ENCODE measurements at regions not wholly inside any gene's neighbourhood (a gene's known extent, or its start where the extent isn't known, plus 50 kb on each side); places are given as distances from the start of the nearest gene placed in this dataset.

DNA sequence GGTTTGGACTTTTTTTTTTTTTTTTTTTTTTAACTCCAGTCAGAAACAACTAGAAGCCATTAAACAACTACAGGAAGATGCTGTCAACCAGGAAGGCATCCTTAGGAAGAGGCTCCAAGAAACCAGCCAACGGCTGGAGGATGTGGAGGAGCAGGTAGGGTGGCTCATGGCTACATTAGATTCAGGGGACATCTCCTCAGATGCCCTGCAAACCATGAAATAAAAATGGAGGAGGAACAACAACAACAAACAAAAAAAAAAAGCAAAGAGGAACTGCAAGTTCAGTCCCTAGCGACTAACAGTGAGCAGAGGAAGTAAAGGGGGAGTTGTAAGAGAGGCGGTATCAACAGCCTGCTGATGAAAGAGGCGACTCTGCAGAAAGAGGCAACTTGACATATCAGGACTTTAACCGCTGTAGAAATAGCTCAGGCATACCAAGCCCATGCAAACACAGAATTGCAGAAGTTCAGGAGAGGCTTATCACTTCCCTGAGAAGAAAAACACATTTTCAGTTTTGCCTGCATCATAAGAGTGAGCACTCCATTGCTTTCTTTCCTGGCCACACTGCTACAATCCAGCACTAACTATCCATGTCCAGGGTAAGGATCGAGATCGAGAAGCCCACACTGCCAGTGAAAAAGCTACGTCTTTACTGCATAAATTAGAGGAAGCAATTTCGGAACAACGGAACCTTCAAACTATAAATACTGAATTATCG, 103.5 kb upstream of the BCAT1 start (continued):
- TF ChIP-seq, protein P1, sequence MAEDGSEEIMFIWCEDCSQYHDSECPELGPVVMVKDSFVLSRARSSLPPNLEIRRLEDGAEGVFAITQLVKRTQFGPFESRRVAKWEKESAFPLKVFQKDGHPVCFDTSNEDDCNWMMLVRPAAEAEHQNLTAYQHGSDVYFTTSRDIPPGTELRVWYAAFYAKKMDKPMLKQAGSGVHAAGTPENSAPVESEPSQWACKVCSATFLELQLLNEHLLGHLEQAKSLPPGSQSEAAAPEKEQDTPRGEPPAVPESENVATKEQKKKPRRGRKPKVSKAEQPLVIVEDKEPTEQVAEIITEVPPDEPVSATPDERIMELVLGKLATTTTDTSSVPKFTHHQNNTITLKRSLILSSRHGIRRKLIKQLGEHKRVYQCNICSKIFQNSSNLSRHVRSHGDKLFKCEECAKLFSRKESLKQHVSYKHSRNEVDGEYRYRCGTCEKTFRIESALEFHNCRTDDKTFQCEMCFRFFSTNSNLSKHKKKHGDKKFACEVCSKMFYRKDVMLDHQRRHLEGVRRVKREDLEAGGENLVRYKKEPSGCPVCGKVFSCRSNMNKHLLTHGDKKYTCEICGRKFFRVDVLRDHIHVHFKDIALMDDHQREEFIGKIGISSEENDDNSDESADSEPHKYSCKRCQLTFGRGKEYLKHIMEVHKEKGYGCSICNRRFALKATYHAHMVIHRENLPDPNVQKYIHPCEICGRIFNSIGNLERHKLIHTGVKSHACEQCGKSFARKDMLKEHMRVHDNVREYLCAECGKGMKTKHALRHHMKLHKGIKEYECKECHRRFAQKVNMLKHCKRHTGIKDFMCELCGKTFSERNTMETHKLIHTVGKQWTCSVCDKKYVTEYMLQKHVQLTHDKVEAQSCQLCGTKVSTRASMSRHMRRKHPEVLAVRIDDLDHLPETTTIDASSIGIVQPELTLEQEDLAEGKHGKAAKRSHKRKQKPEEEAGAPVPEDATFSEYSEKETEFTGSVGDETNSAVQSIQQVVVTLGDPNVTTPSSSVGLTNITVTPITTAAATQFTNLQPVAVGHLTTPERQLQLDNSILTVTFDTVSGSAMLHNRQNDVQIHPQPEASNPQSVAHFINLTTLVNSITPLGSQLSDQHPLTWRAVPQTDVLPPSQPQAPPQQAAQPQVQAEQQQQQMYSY (CRISPR knock-in tag; IDR thresholded peaks at IDR 0.05) = no peak
- TF ChIP-seq FOXK2 (IDR thresholded peaks at IDR 0.05) = no peak
- TF ChIP-seq ZNF24 (IDR thresholded peaks at IDR 0.05) = no peak
- TF ChIP-seq RUNX3 (IDR thresholded peaks at IDR 0.05; ENCODE audit: low read length) = peak; percentile 97
- no peak for TF ChIP-seq ZNF207 (IDR thresholded peaks at IDR 0.05; ENCODE audit: borderline replicate concordance)
- no peak for TF ChIP-seq KDM1A (IDR thresholded peaks at IDR 0.05; ENCODE audit: borderline replicate concordance)
- TF ChIP-seq FOXM1 (IDR thresholded peaks at IDR 0.05; ENCODE audit: low read depth, low read length) = peak; percentile 65
- TF ChIP-seq, protein P2, sequence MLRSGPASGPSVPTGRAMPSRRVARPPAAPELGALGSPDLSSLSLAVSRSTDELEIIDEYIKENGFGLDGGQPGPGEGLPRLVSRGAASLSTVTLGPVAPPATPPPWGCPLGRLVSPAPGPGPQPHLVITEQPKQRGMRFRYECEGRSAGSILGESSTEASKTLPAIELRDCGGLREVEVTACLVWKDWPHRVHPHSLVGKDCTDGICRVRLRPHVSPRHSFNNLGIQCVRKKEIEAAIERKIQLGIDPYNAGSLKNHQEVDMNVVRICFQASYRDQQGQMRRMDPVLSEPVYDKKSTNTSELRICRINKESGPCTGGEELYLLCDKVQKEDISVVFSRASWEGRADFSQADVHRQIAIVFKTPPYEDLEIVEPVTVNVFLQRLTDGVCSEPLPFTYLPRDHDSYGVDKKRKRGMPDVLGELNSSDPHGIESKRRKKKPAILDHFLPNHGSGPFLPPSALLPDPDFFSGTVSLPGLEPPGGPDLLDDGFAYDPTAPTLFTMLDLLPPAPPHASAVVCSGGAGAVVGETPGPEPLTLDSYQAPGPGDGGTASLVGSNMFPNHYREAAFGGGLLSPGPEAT (IDR thresholded peaks at IDR 0.05; ENCODE audit: low read depth) = peak; percentile 75
- 0 out of 2 replicates have a peak, but pooled peaks have one; percentile 18 for TF ChIP-seq STAT1 (conservative IDR thresholded peaks at IDR 0.05)
- TF ChIP-seq CBX3 (IDR thresholded peaks at IDR 0.05; ENCODE audit: borderline replicate concordance, low read depth) = no peak
- TF ChIP-seq SREBF1 (IDR thresholded peaks at IDR 0.05; ENCODE audit: low read length) = 0 out of 2 replicates have a peak, but pooled peaks have one; percentile 28
- TF ChIP-seq, protein P3, sequence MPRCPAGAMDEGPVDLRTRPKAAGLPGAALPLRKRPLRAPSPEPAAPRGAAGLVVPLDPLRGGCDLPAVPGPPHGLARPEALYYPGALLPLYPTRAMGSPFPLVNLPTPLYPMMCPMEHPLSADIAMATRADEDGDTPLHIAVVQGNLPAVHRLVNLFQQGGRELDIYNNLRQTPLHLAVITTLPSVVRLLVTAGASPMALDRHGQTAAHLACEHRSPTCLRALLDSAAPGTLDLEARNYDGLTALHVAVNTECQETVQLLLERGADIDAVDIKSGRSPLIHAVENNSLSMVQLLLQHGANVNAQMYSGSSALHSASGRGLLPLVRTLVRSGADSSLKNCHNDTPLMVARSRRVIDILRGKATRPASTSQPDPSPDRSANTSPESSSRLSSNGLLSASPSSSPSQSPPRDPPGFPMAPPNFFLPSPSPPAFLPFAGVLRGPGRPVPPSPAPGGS (IDR thresholded peaks at IDR 0.05; ENCODE audit: borderline replicate concordance, insufficient read depth, low read depth, low read length, poor library complexity, severe bottlenecking) = peak; percentile 63
- TF ChIP-seq HDAC6 (IDR thresholded peaks at IDR 0.05; ENCODE audit: unreplicated experiment) = no peak
- TF ChIP-seq RFX5 (IDR thresholded peaks at IDR 0.05; ENCODE audit: low read depth, low read length) = no peak
- no peak for TF ChIP-seq RAD51 (IDR thresholded peaks at IDR 0.05)
- 0 out of 2 replicates have a peak, but pooled peaks have one; percentile 50 for TF ChIP-seq LARP7 (IDR thresholded peaks at IDR 0.05)
- TF ChIP-seq JUNB (IDR thresholded peaks at IDR 0.05) = 0 out of 2 replicates have a peak, but pooled peaks have one; percentile 1
- peak; percentile 53; the same call in 1 of the 2 replicates for TF ChIP-seq CHD1 (IDR thresholded peaks at IDR 0.05; ENCODE audit: low read depth, low read length)
- TF ChIP-seq IKZF2 (IDR thresholded peaks at IDR 0.05) = peak; percentile 46 to 52; a peak in 3 of 4 replicates
- peak; percentile 98 for TF ChIP-seq ZNF384 (IDR thresholded peaks at IDR 0.05; ENCODE audit: borderline replicate concordance, low read depth, low read length)
- TF ChIP-seq FOS (IDR thresholded peaks at IDR 0.05; ENCODE audit: borderline replicate concordance, extremely low read depth, insufficient read length) = no peak
- TF ChIP-seq TCF12 (IDR thresholded peaks at IDR 0.05; ENCODE audit: low read depth, low read length) = no peak
- TF ChIP-seq, protein P4, sequence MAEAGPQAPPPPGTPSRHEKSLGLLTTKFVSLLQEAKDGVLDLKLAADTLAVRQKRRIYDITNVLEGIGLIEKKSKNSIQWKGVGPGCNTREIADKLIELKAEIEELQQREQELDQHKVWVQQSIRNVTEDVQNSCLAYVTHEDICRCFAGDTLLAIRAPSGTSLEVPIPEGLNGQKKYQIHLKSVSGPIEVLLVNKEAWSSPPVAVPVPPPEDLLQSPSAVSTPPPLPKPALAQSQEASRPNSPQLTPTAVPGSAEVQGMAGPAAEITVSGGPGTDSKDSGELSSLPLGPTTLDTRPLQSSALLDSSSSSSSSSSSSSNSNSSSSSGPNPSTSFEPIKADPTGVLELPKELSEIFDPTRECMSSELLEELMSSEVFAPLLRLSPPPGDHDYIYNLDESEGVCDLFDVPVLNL (IDR thresholded peaks at IDR 0.05; ENCODE audit: low read depth, low read length) = no peak
- TF ChIP-seq NFIC (IDR thresholded peaks at IDR 0.05; ENCODE audit: low read depth, low read length) = peak; percentile 93
